Liver (tissue), 3 donors: ENCODE measurements at regions not wholly inside any gene's neighbourhood (a gene's known extent, or its start where the extent isn't known, plus 50 kb on each side); places are given as distances from the start of the nearest gene placed in this dataset.

Source experiments
- EGR1 ChIP-seq, 2 donors: IDR thresholded peaks; 2 replicates each; pipeline ENCODE4 v1.6.1; 2016 to 2018; ENCODE audit warnings: antibody characterized with exemption in 2 of 2, low read depth in 2 of 2
- GABPA ChIP-seq, 2 donors: IDR thresholded peaks in 1 of 2; conservative IDR thresholded peaks in 1 of 2; 2 replicates each; pipeline ENCODE4 v1.6.1; 2016; ENCODE audit warnings: antibody characterized with exemption in 2 of 2, mild to moderate bottlenecking in 1 of 2, moderate library complexity in 1 of 2
- JUND ChIP-seq, 2 donors: IDR thresholded peaks; 2 replicates each; pipeline ENCODE4 v1.6.1; 2016; ENCODE audit warnings: antibody characterized with exemption in 2 of 2
- RXRA ChIP-seq, 2 donors: IDR thresholded peaks; 2 replicates each; pipeline ENCODE4 v1.6.1; 2017 to 2018; ENCODE audit warnings: antibody characterized with exemption in 2 of 2, mild to moderate bottlenecking in 1 of 2
- SP1 ChIP-seq: IDR thresholded peaks from 2 replicates; pipeline ENCODE4 v1.6.1; 2018; ENCODE audit warnings: antibody characterized with exemption, mild to moderate bottlenecking
- TAF1 ChIP-seq: conservative IDR thresholded peaks from 2 replicates; pipeline ENCODE4 v1.6.1; 2016; ENCODE audit warnings: antibody characterized with exemption, mild to moderate bottlenecking
- YY1 ChIP-seq: IDR thresholded peaks from 2 replicates; pipeline ENCODE4 v1.6.1; 2016; ENCODE audit warnings: antibody characterized with exemption, mild to moderate bottlenecking
- TF ChIP-seq, protein P1 (sequence below): fragments of 150-350 bp; IDR thresholded peaks from 2 replicates; pipeline ENCODE4 v1.5.1; 2017; ENCODE audit warnings: improper control_type of control experiment, low read depth, low read length; ENCODE audit not compliant: missing input control
- TF ChIP-seq, protein P2 (sequence below): IDR thresholded peaks from 2 replicates; pipeline ENCODE4 v1.6.1; 2016; ENCODE audit warnings: antibody characterized with exemption
- TF ChIP-seq, protein P3 (sequence below): IDR thresholded peaks from 2 replicates; pipeline ENCODE4 v1.6.1; 2016; ENCODE audit warnings: antibody characterized with exemption
- donor health status: healthy.
- donor health status: healthy.

DNA sequence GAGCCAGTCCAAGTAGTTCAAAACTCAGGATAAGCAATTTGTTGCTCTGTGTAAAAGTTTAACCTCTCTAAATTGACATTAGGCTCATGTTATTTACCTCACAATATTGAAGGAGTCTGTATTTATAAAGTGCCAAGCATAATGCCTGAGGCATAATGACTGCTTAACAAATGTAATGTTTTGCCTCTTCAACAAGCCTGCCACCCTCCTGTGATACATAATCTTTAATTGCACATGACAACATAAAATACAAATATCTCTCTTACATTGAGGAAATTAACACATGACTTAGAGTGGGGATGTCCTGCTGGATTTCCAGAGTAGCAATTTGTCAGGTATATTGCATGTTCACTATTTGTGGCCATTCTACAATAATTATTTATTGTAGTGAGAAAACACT lies 469.2 kb upstream of the ANO5 start:
- TF ChIP-seq, protein P1, sequence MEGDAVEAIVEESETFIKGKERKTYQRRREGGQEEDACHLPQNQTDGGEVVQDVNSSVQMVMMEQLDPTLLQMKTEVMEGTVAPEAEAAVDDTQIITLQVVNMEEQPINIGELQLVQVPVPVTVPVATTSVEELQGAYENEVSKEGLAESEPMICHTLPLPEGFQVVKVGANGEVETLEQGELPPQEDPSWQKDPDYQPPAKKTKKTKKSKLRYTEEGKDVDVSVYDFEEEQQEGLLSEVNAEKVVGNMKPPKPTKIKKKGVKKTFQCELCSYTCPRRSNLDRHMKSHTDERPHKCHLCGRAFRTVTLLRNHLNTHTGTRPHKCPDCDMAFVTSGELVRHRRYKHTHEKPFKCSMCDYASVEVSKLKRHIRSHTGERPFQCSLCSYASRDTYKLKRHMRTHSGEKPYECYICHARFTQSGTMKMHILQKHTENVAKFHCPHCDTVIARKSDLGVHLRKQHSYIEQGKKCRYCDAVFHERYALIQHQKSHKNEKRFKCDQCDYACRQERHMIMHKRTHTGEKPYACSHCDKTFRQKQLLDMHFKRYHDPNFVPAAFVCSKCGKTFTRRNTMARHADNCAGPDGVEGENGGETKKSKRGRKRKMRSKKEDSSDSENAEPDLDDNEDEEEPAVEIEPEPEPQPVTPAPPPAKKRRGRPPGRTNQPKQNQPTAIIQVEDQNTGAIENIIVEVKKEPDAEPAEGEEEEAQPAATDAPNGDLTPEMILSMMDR = no peak
- TF ChIP-seq SP1 = no peak
- TF ChIP-seq, protein P2, sequence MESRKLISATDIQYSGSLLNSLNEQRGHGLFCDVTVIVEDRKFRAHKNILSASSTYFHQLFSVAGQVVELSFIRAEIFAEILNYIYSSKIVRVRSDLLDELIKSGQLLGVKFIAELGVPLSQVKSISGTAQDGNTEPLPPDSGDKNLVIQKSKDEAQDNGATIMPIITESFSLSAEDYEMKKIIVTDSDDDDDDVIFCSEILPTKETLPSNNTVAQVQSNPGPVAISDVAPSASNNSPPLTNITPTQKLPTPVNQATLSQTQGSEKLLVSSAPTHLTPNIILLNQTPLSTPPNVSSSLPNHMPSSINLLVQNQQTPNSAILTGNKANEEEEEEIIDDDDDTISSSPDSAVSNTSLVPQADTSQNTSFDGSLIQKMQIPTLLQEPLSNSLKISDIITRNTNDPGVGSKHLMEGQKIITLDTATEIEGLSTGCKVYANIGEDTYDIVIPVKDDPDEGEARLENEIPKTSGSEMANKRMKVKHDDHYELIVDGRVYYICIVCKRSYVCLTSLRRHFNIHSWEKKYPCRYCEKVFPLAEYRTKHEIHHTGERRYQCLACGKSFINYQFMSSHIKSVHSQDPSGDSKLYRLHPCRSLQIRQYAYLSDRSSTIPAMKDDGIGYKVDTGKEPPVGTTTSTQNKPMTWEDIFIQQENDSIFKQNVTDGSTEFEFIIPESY = no peak
- no peak for TF ChIP-seq RXRA (IDR thresholded peaks at IDR 0.05)
- no peak for TF ChIP-seq YY1
- TF ChIP-seq TAF1 = no peak
- TF ChIP-seq, protein P3, sequence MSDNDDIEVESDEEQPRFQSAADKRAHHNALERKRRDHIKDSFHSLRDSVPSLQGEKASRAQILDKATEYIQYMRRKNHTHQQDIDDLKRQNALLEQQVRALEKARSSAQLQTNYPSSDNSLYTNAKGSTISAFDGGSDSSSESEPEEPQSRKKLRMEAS = no peak
- no peak for TF ChIP-seq JUND (IDR thresholded peaks at IDR 0.05)
- TF ChIP-seq GABPA (IDR thresholded peaks at IDR 0.05 in 1 of 2, conservative IDR thresholded peaks at IDR 0.05 in 1 of 2) = no peak
- no peak for TF ChIP-seq EGR1 (IDR thresholded peaks at IDR 0.05; ENCODE audit: low read depth in 2 of 2)
